ENCODE measurements at regions not wholly inside any gene's neighbourhood (a gene's known extent, or its start where the extent isn't known, plus 50 kb on each side); places are given as distances from the start of the nearest gene placed in this dataset.

DNA sequence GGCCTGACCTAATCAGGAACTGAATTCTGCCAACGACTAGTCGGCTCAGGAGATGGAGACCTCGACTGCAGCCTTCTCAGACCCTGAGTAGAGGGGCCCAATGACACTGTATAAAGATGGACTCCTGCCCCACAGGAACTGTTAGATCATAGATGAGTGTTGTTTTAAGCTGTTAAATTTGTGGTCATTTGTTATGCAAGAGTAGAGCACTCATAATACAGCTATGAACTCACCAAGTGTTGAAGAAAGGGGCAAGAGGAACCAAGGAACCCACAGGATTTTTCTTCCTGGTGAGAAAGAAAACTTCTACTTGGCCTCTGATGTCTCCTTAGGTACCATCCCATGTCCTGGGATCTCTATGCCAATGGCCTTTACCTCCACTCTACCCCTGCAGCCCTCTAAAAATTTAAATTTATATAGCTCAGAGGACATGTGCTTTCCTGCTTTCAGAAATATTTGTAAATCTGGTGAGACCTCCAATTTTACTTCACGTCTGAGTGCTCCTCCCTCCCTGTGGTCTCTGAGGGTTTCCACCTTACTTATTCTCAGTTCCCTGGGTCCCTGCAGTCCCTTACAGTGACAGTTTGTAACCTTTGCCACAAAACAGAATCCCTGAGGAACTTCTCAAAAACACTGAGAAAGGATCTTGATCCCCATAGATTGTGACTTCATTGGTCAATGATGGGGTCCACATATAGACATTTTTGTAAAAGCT, 256.3 kb upstream of the ARHGAP20 start (continued):
- TF ChIP-seq ZNF232 (CRISPR knock-in tag; IDR thresholded peaks at IDR 0.05) (no peak), MXD4 (CRISPR knock-in tag; IDR thresholded peaks at IDR 0.05; ENCODE audit: borderline replicate concordance) (no peak), ZNF219 (CRISPR knock-in tag; IDR thresholded peaks at IDR 0.05; ENCODE audit: borderline replicate concordance) (no peak), NR3C1 (CRISPR knock-in tag; conservative IDR thresholded peaks at IDR 0.05; ENCODE audit: low read depth) (no peak), SOX15 (CRISPR knock-in tag; IDR thresholded peaks at IDR 0.05) (no peak), IRF2 (CRISPR knock-in tag; IDR thresholded peaks at IDR 0.05; ENCODE audit: borderline replicate concordance, low read depth) (no peak), CREB1 (CRISPR knock-in tag; IDR thresholded peaks at IDR 0.05) (no peak), ZNF396 (CRISPR knock-in tag; IDR thresholded peaks at IDR 0.05; ENCODE audit: borderline replicate concordance) (no peak), SP1 (CRISPR knock-in tag; conservative IDR thresholded peaks at IDR 0.05) (no peak)
- TF ChIP-seq, protein P1, sequence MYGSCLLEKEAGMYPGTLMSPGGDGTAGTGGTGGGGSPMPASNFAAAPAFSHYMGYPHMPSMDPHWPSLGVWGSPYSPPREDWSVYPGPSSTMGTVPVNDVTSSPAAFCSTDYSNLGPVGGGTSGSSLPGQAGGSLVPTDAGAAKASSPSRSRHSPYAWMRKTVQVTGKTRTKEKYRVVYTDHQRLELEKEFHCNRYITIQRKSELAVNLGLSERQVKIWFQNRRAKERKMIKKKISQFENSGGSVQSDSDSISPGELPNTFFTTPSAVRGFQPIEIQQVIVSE (CRISPR knock-in tag; IDR thresholded peaks at IDR 0.05; ENCODE audit: borderline replicate concordance): no peak
- TF ChIP-seq, protein P2, sequence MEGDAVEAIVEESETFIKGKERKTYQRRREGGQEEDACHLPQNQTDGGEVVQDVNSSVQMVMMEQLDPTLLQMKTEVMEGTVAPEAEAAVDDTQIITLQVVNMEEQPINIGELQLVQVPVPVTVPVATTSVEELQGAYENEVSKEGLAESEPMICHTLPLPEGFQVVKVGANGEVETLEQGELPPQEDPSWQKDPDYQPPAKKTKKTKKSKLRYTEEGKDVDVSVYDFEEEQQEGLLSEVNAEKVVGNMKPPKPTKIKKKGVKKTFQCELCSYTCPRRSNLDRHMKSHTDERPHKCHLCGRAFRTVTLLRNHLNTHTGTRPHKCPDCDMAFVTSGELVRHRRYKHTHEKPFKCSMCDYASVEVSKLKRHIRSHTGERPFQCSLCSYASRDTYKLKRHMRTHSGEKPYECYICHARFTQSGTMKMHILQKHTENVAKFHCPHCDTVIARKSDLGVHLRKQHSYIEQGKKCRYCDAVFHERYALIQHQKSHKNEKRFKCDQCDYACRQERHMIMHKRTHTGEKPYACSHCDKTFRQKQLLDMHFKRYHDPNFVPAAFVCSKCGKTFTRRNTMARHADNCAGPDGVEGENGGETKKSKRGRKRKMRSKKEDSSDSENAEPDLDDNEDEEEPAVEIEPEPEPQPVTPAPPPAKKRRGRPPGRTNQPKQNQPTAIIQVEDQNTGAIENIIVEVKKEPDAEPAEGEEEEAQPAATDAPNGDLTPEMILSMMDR (IDR thresholded peaks at IDR 0.05): no peak
- TF ChIP-seq, protein P3, sequence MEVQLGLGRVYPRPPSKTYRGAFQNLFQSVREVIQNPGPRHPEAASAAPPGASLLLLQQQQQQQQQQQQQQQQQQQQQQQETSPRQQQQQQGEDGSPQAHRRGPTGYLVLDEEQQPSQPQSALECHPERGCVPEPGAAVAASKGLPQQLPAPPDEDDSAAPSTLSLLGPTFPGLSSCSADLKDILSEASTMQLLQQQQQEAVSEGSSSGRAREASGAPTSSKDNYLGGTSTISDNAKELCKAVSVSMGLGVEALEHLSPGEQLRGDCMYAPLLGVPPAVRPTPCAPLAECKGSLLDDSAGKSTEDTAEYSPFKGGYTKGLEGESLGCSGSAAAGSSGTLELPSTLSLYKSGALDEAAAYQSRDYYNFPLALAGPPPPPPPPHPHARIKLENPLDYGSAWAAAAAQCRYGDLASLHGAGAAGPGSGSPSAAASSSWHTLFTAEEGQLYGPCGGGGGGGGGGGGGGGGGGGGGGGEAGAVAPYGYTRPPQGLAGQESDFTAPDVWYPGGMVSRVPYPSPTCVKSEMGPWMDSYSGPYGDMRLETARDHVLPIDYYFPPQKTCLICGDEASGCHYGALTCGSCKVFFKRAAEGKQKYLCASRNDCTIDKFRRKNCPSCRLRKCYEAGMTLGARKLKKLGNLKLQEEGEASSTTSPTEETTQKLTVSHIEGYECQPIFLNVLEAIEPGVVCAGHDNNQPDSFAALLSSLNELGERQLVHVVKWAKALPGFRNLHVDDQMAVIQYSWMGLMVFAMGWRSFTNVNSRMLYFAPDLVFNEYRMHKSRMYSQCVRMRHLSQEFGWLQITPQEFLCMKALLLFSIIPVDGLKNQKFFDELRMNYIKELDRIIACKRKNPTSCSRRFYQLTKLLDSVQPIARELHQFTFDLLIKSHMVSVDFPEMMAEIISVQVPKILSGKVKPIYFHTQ (CRISPR knock-in tag; IDR thresholded peaks at IDR 0.05): no peak

DNA sequence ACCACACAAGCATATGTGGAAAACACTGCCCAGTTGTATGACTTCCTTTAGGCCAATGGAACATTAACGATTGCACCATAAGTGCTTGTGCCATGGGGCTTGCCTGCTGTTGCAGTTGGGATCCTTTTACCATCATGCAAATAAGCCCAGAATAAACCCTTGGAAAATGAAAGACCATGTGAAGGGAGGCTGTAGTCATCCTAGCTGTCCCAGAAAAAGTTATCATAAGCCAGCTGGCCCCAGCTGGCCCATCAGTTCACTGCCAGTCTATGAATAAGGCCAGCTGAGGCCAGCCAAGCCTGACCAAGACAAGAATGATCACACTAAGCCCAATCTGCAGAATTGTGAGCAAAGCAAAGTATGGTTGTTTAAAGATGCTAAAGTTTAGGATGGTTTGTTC, 253.9 kb upstream of the ARHGAP20 start:
- Mint-ChIP-seq H3K9me3 (peaks cover 6% of the 10 kb centered on the region; the same call in 1 of the 2 replicates), H3K4me3 (no peak overlapping the region), H3K36me3 (no peaks in the 10 kb centered on the region), H3K27me3 (ENCODE audit: low read depth) (no peaks in the 10 kb centered on the region), H3K4me1 (no peaks in the 10 kb centered on the region), H3K27ac (no peak overlapping the region)
- CTCF ChIA-PET: no interaction called here
- POLR2A ChIA-PET: no interaction called here
- DNase-seq (ENCODE audit: low spot score) (no peak), ATAC-seq (no peak)
- TF ChIP-seq, protein P4, sequence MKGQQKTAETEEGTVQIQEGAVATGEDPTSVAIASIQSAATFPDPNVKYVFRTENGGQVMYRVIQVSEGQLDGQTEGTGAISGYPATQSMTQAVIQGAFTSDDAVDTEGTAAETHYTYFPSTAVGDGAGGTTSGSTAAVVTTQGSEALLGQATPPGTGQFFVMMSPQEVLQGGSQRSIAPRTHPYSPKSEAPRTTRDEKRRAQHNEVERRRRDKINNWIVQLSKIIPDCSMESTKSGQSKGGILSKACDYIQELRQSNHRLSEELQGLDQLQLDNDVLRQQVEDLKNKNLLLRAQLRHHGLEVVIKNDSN (CRISPR knock-in tag; IDR thresholded peaks at IDR 0.05): no peak
- TF ChIP-seq CREM (CRISPR knock-in tag; IDR thresholded peaks at IDR 0.05): no peak
- no peak for TF ChIP-seq ELF4 (CRISPR knock-in tag; IDR thresholded peaks at IDR 0.05; ENCODE audit: low read depth)
- TF ChIP-seq, protein P5, sequence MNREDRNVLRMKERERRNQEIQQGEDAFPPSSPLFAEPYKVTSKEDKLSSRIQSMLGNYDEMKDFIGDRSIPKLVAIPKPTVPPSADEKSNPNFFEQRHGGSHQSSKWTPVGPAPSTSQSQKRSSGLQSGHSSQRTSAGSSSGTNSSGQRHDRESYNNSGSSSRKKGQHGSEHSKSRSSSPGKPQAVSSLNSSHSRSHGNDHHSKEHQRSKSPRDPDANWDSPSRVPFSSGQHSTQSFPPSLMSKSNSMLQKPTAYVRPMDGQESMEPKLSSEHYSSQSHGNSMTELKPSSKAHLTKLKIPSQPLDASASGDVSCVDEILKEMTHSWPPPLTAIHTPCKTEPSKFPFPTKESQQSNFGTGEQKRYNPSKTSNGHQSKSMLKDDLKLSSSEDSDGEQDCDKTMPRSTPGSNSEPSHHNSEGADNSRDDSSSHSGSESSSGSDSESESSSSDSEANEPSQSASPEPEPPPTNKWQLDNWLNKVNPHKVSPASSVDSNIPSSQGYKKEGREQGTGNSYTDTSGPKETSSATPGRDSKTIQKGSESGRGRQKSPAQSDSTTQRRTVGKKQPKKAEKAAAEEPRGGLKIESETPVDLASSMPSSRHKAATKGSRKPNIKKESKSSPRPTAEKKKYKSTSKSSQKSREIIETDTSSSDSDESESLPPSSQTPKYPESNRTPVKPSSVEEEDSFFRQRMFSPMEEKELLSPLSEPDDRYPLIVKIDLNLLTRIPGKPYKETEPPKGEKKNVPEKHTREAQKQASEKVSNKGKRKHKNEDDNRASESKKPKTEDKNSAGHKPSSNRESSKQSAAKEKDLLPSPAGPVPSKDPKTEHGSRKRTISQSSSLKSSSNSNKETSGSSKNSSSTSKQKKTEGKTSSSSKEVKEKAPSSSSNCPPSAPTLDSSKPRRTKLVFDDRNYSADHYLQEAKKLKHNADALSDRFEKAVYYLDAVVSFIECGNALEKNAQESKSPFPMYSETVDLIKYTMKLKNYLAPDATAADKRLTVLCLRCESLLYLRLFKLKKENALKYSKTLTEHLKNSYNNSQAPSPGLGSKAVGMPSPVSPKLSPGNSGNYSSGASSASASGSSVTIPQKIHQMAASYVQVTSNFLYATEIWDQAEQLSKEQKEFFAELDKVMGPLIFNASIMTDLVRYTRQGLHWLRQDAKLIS (CRISPR knock-in tag; IDR thresholded peaks at IDR 0.05; ENCODE audit: borderline replicate concordance): no peak
- TF ChIP-seq, protein P6, sequence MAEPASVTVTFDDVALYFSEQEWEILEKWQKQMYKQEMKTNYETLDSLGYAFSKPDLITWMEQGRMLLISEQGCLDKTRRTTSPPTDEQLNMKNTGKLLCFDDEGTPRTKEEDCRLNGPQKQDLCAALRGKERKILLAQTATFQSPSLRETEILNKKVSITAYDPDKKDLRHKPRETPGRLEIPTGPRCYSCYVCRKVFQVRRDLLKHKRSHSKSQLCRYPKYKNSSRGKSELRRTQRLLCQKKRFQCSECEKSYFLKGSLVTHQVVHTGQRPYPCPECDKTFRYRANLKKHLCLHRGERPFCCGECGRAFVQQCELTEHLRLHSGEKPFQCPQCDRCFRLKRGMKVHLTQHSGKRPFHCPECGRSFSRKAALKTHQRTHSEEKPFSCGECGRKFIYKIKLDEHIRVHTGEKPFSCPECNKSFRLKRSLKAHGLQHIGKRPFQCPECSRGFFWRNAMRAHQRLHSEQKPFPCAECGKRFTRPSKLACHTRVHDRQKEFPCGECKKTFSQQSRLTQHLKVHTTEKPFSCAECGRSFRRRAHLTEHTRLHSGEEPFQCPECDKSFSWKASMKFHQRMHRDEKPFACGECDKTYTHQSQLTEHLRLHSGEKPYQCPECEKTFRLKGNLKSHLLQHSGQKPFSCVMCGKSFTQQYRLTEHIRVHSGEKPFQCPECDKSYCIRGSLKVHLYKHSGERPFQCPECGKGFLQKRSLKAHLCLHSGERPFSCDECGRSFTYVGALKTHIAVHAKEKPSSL (CRISPR knock-in tag; conservative IDR thresholded peaks at IDR 0.05): no peak
- no peak for TF ChIP-seq ZNF416 (CRISPR knock-in tag; IDR thresholded peaks at IDR 0.05)
- TF ChIP-seq, protein P7, sequence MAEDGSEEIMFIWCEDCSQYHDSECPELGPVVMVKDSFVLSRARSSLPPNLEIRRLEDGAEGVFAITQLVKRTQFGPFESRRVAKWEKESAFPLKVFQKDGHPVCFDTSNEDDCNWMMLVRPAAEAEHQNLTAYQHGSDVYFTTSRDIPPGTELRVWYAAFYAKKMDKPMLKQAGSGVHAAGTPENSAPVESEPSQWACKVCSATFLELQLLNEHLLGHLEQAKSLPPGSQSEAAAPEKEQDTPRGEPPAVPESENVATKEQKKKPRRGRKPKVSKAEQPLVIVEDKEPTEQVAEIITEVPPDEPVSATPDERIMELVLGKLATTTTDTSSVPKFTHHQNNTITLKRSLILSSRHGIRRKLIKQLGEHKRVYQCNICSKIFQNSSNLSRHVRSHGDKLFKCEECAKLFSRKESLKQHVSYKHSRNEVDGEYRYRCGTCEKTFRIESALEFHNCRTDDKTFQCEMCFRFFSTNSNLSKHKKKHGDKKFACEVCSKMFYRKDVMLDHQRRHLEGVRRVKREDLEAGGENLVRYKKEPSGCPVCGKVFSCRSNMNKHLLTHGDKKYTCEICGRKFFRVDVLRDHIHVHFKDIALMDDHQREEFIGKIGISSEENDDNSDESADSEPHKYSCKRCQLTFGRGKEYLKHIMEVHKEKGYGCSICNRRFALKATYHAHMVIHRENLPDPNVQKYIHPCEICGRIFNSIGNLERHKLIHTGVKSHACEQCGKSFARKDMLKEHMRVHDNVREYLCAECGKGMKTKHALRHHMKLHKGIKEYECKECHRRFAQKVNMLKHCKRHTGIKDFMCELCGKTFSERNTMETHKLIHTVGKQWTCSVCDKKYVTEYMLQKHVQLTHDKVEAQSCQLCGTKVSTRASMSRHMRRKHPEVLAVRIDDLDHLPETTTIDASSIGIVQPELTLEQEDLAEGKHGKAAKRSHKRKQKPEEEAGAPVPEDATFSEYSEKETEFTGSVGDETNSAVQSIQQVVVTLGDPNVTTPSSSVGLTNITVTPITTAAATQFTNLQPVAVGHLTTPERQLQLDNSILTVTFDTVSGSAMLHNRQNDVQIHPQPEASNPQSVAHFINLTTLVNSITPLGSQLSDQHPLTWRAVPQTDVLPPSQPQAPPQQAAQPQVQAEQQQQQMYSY (CRISPR knock-in tag; IDR thresholded peaks at IDR 0.05): no peak
- TF ChIP-seq NFE2L1 (CRISPR knock-in tag; IDR thresholded peaks at IDR 0.05): no peak
